Endothelial cell of umbilical vein (primary cell): ENCODE measurements at regions not wholly inside any gene's neighbourhood (a gene's known extent, or its start where the extent isn't known, plus 50 kb on each side); places are given as distances from the start of the nearest gene placed in this dataset.
"Not testable (repeated sequence)": the region's sequence is repeated elsewhere in the genome, so short reads cannot be mapped to it uniquely, and the experiment has no call there.

Experiments
- EZH2 ChIP-seq: IDR thresholded peaks from 2 replicates; pipeline ENCODE4 v1.6.1; 2012; ENCODE audit warnings: borderline replicate concordance, low read depth, mild to moderate bottlenecking, moderate library complexity, low read length, inconsistent platforms; ENCODE audit not compliant: severe bottlenecking
- FOS ChIP-seq: IDR thresholded peaks from 2 replicates; pipeline ENCODE4 v1.6.1; 2011; ENCODE audit warnings: mild to moderate bottlenecking, low read length, moderate library complexity, borderline replicate concordance; ENCODE audit not compliant: insufficient read depth
- GATA2 ChIP-seq: IDR thresholded peaks from 2 replicates; pipeline ENCODE4 v1.7.0; 2011; ENCODE audit warnings: low read depth, mild to moderate bottlenecking, moderate library complexity, mixed read lengths, low read length; ENCODE audit not compliant: insufficient read length, insufficient read depth
- JUN ChIP-seq: IDR thresholded peaks from 2 replicates; pipeline ENCODE4 v1.6.1; 2011; ENCODE audit warnings: borderline replicate concordance, low read depth; ENCODE audit not compliant: insufficient read length, insufficient read depth
- MAX ChIP-seq: IDR thresholded peaks from 2 replicates; pipeline ENCODE4 v1.6.1; 2011; ENCODE audit not compliant: insufficient read depth, insufficient read length
- MYC ChIP-seq: IDR thresholded peaks from one replicate; pipeline ENCODE4 v1.6.1; 2011; ENCODE audit warnings: mild to moderate bottlenecking, low read depth, low read length
- POLR2A ChIP-seq: IDR thresholded peaks from 2 replicates; pipeline ENCODE4 v1.6.1; 2012; ENCODE audit warnings: low read depth, mild to moderate bottlenecking, control low read depth, low read length
- POLR2AphosphoS5 ChIP-seq: IDR thresholded peaks from 2 replicates; pipeline ENCODE4 v1.6.1; 2012; ENCODE audit warnings: low read depth, mild to moderate bottlenecking, control low read depth, low read length, moderate library complexity; ENCODE audit not compliant: insufficient read depth
- TF ChIP-seq, protein P1 (sequence below), 2 donors: IDR thresholded peaks; 1 replicate in 1 of 2; 2 replicates in 1 of 2; pipeline ENCODE4 v1.5.1; 2011; ENCODE audit warnings: low read length in 2 of 2, mild to moderate bottlenecking in 2 of 2, moderate library complexity in 2 of 2, control low read depth in 1 of 2, inconsistent platforms in 1 of 2, low read depth in 1 of 2; ENCODE audit not compliant: insufficient read depth in 1 of 2; ENCODE audit errors: extremely low read depth in 1 of 2

DNA sequence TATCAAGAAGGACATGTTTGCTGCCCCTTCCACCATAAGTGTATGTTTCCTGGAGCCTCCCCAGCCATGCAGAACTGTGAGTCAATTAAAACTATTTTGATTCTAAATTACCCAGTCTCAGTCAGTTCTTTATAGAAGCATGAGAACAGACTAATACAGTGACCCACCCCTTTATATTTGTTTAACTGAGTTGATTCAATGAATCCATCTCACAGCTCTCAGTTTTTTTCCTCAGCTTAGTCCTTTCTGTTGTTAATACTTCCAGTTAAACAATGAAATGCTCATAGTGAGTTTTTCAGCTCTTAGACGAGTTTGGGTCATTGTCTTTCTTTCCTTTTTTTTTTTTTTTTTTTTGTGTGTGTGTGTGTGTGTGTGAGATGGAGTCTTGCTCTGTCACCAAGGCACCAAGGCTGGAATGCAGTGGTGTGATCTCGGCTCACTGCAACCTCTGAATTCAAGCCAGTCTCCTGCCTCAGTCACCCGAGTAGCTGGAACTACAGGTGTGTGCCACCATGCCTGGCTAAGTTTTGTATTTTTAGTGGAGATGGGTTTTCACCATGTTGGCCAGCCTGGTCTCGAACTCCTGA, 417.9 kb upstream of the ZNG1F start:
- not testable (repeated sequence) for TF ChIP-seq POLR2A, GATA2, MAX, POLR2AphosphoS5, EZH2, JUN, FOS, MYC
- TF ChIP-seq, protein P1, sequence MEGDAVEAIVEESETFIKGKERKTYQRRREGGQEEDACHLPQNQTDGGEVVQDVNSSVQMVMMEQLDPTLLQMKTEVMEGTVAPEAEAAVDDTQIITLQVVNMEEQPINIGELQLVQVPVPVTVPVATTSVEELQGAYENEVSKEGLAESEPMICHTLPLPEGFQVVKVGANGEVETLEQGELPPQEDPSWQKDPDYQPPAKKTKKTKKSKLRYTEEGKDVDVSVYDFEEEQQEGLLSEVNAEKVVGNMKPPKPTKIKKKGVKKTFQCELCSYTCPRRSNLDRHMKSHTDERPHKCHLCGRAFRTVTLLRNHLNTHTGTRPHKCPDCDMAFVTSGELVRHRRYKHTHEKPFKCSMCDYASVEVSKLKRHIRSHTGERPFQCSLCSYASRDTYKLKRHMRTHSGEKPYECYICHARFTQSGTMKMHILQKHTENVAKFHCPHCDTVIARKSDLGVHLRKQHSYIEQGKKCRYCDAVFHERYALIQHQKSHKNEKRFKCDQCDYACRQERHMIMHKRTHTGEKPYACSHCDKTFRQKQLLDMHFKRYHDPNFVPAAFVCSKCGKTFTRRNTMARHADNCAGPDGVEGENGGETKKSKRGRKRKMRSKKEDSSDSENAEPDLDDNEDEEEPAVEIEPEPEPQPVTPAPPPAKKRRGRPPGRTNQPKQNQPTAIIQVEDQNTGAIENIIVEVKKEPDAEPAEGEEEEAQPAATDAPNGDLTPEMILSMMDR (IDR thresholded peaks at IDR 0.05; ENCODE audit: extremely low read depth in 1 of 2, insufficient read depth in 1 of 2, low read depth in 1 of 2, low read length in 2 of 2), result not testable (repeated sequence)
